IMR-90 (cell line): ENCODE measurements at regions not wholly inside any gene's neighbourhood (a gene's known extent, or its start where the extent isn't known, plus 50 kb on each side); places are given as distances from the start of the nearest gene placed in this dataset.

Source experiments
- ATAC-seq: fragments of 200-7000 bp; cut with Tn5 transposase; 2 replicates; pipeline ENCODE4 v1.9.1; 2020; ENCODE audit warnings: low read depth, mild to moderate bottlenecking, moderate library complexity
- BruUV-seq: library from RNA; stranded (reverse); fragments of 400-500 nt; replicated peaks from 2 replicates; lab custom pipeline; 2021; lab: Mats Ljungman, UMichigan
- CTCF ChIA-PET: fragments of 300-600 bp; formaldehyde crosslinking; extraction: SDS; loops from one replicate; lab custom pipeline; 2021; ENCODE audit warnings: antibody characterized with exemption; lab: Yijun Ruan, JAX
- POLR2A ChIA-PET: fragments of 300-600 bp; sonication (Branson Sonifier 250); formaldehyde crosslinking; loops from one replicate; lab custom pipeline; 2022; ENCODE audit warnings: antibody characterized with exemption; ENCODE audit not compliant: unreplicated experiment; lab: Charles Lee
- DNase-seq: peaks from one replicate; pipeline ENCODE4 v3.0.0; 2013
- H2AFZ ChIP-seq: replicated peaks from 2 replicates; pipeline ENCODE3; 2013; ENCODE audit warnings: low read length, mild to moderate bottlenecking; ENCODE audit not compliant: poor library complexity
- H2AK5ac ChIP-seq: 2 replicates; pipeline ENCODE4 v1.6.1; 2013; ENCODE audit warnings: low read depth, low read length, inconsistent platforms
- H2AK9ac ChIP-seq: replicated peaks from 2 replicates; pipeline ENCODE3; 2013; ENCODE audit warnings: mild to moderate bottlenecking, low read depth, low read length, moderate library complexity; ENCODE audit not compliant: poor library complexity
- H2BK120ac ChIP-seq: 2 replicates; pipeline ENCODE4 v1.6.1; 2013; ENCODE audit warnings: low read depth, low read length, inconsistent platforms
- H2BK15ac ChIP-seq: 3 replicates; pipeline ENCODE4 v1.6.1; 2013; ENCODE audit warnings: low read depth, low read length, inconsistent platforms
- H2BK20ac ChIP-seq: 2 replicates; pipeline ENCODE4 v1.6.1; 2013; ENCODE audit warnings: low read depth, mild to moderate bottlenecking, inconsistent platforms, low read length, moderate library complexity
- H2BK5ac ChIP-seq: 2 replicates; pipeline ENCODE4 v1.6.1; 2013; ENCODE audit warnings: mild to moderate bottlenecking, low read depth, low read length, inconsistent platforms; ENCODE audit not compliant: poor library complexity, severe bottlenecking
- H3K14ac ChIP-seq: replicated peaks from 2 replicates; pipeline ENCODE4 v1.6.1; 2013; ENCODE audit warnings: low read depth, low read length, inconsistent platforms
- H3K18ac ChIP-seq: 2 replicates; pipeline ENCODE4 v1.6.1; 2013; ENCODE audit warnings: low read depth, low read length, control low read depth
- H3K23ac ChIP-seq: 2 replicates; pipeline ENCODE4 v1.6.1; 2013; ENCODE audit warnings: low read depth, low read length, inconsistent platforms
- H3K27ac ChIP-seq: 2 replicates; pipeline ENCODE4 v1.5.1; 2013; ENCODE audit warnings: mild to moderate bottlenecking, control low read depth, low read length; ENCODE audit not compliant: insufficient read depth
- H3K27me3 ChIP-seq: 2 replicates; pipeline ENCODE4 v1.6.1; 2013; ENCODE audit warnings: low read length; ENCODE audit not compliant: control insufficient read depth, insufficient read depth
- H3K36me3 ChIP-seq: 2 replicates; pipeline ENCODE4 v1.6.1; 2013; ENCODE audit warnings: low read length, mixed read lengths; ENCODE audit not compliant: control insufficient read depth, insufficient read depth
- H3K4ac ChIP-seq: 2 replicates; pipeline ENCODE4 v1.6.1; 2013; ENCODE audit warnings: low read depth, low read length, inconsistent platforms
- H3K4me1 ChIP-seq: 2 replicates; pipeline ENCODE4 v1.6.1; 2013; ENCODE audit warnings: low read length, mixed read lengths; ENCODE audit not compliant: control insufficient read depth, insufficient read depth
- H3K4me2 ChIP-seq: 2 replicates; pipeline ENCODE4 v1.6.1; 2013; ENCODE audit warnings: low read depth, mild to moderate bottlenecking, control low read depth, low read length, moderate library complexity
- H3K4me3 ChIP-seq: 2 replicates; pipeline ENCODE4 v1.5.1; 2013; ENCODE audit warnings: low read depth, mild to moderate bottlenecking, control low read depth, low read length, moderate library complexity; ENCODE audit not compliant: insufficient read depth
- H3K56ac ChIP-seq: 2 replicates; pipeline ENCODE4 v1.6.1; 2013; ENCODE audit warnings: low read length, inconsistent platforms; ENCODE audit not compliant: insufficient read depth; ENCODE audit errors: extremely low read depth
- H3K79me1 ChIP-seq, 2 experiments: 2 replicates each; pipeline ENCODE4 v1.6.1; 2013; ENCODE audit warnings: low read length in 2 of 2, inconsistent platforms in 1 of 2, low read depth in 1 of 2
- H3K9ac ChIP-seq: 2 replicates; pipeline ENCODE4 v1.6.1; 2013; ENCODE audit warnings: low read depth, low read length, control low read depth
- H3K9me1 ChIP-seq: 2 replicates; pipeline ENCODE4 v1.6.1; 2013; ENCODE audit warnings: low read length, inconsistent platforms; ENCODE audit not compliant: insufficient read depth
- H3K9me3 ChIP-seq: 2 replicates; pipeline ENCODE4 v1.6.1; 2013; ENCODE audit warnings: low read length; ENCODE audit not compliant: control insufficient read depth, insufficient read depth
- H4K20me1 ChIP-seq: 2 replicates; pipeline ENCODE4 v1.6.1; 2013; ENCODE audit warnings: low read length, inconsistent platforms; ENCODE audit not compliant: insufficient read depth
- H4K5ac ChIP-seq: 2 replicates; pipeline ENCODE4 v1.6.1; 2013; ENCODE audit warnings: mild to moderate bottlenecking, low read depth, low read length, control low read depth
- H4K8ac ChIP-seq, 2 experiments: 2 replicates each; pipeline ENCODE4 v1.6.1; 2013; ENCODE audit warnings: low read depth in 2 of 2, low read length in 2 of 2, control low read depth in 1 of 2, inconsistent platforms in 1 of 2
- H4K91ac ChIP-seq: 2 replicates; pipeline ENCODE4 v1.6.1; 2013; ENCODE audit warnings: low read depth, low read length, inconsistent platforms; ENCODE audit not compliant: insufficient read depth
- BHLHE40 ChIP-seq: fragments of 150-350 bp; IDR thresholded peaks from 2 replicates; pipeline ENCODE4 v1.6.1; 2016; ENCODE audit warnings: mild to moderate bottlenecking, low read depth, low read length
- FOS ChIP-seq: fragments of 150-350 bp; IDR thresholded peaks from 2 replicates; pipeline ENCODE4 v1.6.1; 2016; ENCODE audit warnings: low read depth, low read length
- NFE2L2 ChIP-seq: fragments of 150-350 bp; IDR thresholded peaks from 2 replicates; pipeline ENCODE4 v1.6.1; 2016; ENCODE audit warnings: low read depth, mild to moderate bottlenecking, low read length
- WGBS, 2 experiments: methylation state at CpG; one replicate each; pipeline versions ENCODE4 v1.1.5 to v1.1.7; 2013; ENCODE audit warnings: missing lambda C conversion rate in 2 of 2; ENCODE audit not compliant: insufficient read length in 1 of 2; ENCODE audit errors: extremely low coverage in 2 of 2; 5-methylcytosine and 5-hydroxymethylcytosine counted together
- dilution Hi-C: fragments of 300-500 bp; cut with HindIII; formaldehyde crosslinking; loops from one replicate; pipeline ENCODE4 v1.14.3; 2018; ENCODE audit warnings: low sequenced_read_pairs; ENCODE audit not compliant: unreplicated experiment
- in situ Hi-C: fragments of 300-500 bp; cut with MboI; formaldehyde crosslinking; loops from 3 replicates; pipeline ENCODE4 v1.14.3; 2019; ENCODE audit warnings: low sequenced_read_pairs, inconsistent platforms, mixed read lengths
- intact Hi-C: fragments of 100-400 bp; cut with micrococcal nuclease; formaldehyde crosslinking; loops from 2 replicates; pipeline ENCODE4 v1.10.0; 2022

GRCh38 chr5:1959231-1959630, 76.5 kb upstream of the IRX4 start:
- DNase-seq: no peak
- Histone ChIP-seq H3K79me1 (no peaks in the 10 kb centered on the region), H2AFZ (no peak overlapping the region), H3K14ac (no peak overlapping the region), H3K4me3 (no peak overlapping the region), H3K9me1 (no peaks in the 10 kb centered on the region), H3K4ac (no peak overlapping the region), H4K8ac (no peak overlapping the region), H3K27ac (no peak overlapping the region), H3K36me3 (no peaks in the 10 kb centered on the region), H3K23ac (no peak overlapping the region), H3K9me3 (peaks cover 21% of the 10 kb centered on the region), H2BK120ac (no peak overlapping the region), H3K56ac (no peak overlapping the region), H3K27me3 (no peaks in the 10 kb centered on the region), H3K18ac (no peak overlapping the region), H2BK15ac (no peak overlapping the region), H2AK9ac (no peak overlapping the region), H4K5ac (no peak overlapping the region), H3K9ac (no peak overlapping the region), H4K20me1 (no peaks in the 10 kb centered on the region), H2BK20ac (no peak overlapping the region), H2AK5ac (no peak overlapping the region), H3K4me1 (no peaks in the 10 kb centered on the region), H3K4me2 (no peak overlapping the region), H4K91ac (no peak overlapping the region), H2BK5ac (no peak overlapping the region)
- ATAC-seq: no peak
- ChIA-PET CTCF (no interaction called here), POLR2A (no interaction called here)
- no peak for TF ChIP-seq BHLHE40
- no peak for TF ChIP-seq FOS
- TF ChIP-seq NFE2L2: no peak
- intact Hi-C loops (no loop called here), in situ Hi-C loops (no loop called here), dilution Hi-C loops (no loop called here)
- BruUV-seq: no TSS peak
- 50% methylated on average over 1 of the region's 7 CpGs; no CpG with 5 or more reads in 1 of the 2 experiments for WGBS, 2 experiments
